Activated naive CD8-positive, alpha-beta T cell treated with anti-CD3 and anti-CD28 coated beads, Interleukin-2, amount 50 U/mL, for 24 hours (primary cell): ENCODE measurements at regions not wholly inside any gene's neighbourhood (a gene's known extent, or its start where the extent isn't known, plus 50 kb on each side); places are given as distances from the start of the nearest gene placed in this dataset.

Experiments used
- ATAC-seq: fragments of 150-1000 bp; cut with Tn5 transposase; one replicate; pipeline ENCODE4 v1.10.0; 2021
- DNase-seq: peaks from one replicate; pipeline ENCODE4 v3.0.0; 2021
- H3K27ac Mint-ChIP-seq: one replicate; pipeline ENCODE4 v1.8.0; 2021; ENCODE audit warnings: mild to moderate bottlenecking, mixed read lengths
- H3K27me3 Mint-ChIP-seq: one replicate; pipeline ENCODE4 v1.8.0; 2021; ENCODE audit warnings: mixed read lengths
- H3K36me3 Mint-ChIP-seq: one replicate; pipeline ENCODE4 v1.8.0; 2021; ENCODE audit warnings: low read depth, mixed read lengths
- H3K4me1 Mint-ChIP-seq: one replicate; pipeline ENCODE4 v1.8.0; 2021; ENCODE audit warnings: mixed read lengths
- H3K4me3 Mint-ChIP-seq: one replicate; pipeline ENCODE4 v1.8.0; 2021; ENCODE audit warnings: mild to moderate bottlenecking, moderate library complexity, mixed read lengths
- H3K9me3 Mint-ChIP-seq: one replicate; pipeline ENCODE4 v1.8.0; 2021; ENCODE audit warnings: mixed read lengths

GRCh38 chr2:128404709-128405466 lies 86.2 kb upstream of the HS6ST1 start:
- Mint-ChIP-seq H3K36me3 (no peaks in the 10 kb centered on the region), H3K27me3 (peaks cover 5% of the 10 kb centered on the region), H3K9me3 (no peaks in the 10 kb centered on the region), H3K4me3 (no peak overlapping the region), H3K4me1 (no peaks in the 10 kb centered on the region), H3K27ac (no peak overlapping the region)
- DNase-seq, result no peak
- no peak for ATAC-seq

- no peaks in the 10 kb centered on the region for H3K9me3 Mint-ChIP-seq
- no peak overlapping the region for H3K27ac Mint-ChIP-seq
- ATAC-seq, result no peak
These were observed 86.8 kb upstream of the HS6ST1 start for GRCh38 chr2:128405467-128405900.

GRCh38 chr2:128405981-128406613 lies 87.4 kb upstream of the HS6ST1 start:
- H3K4me1 Mint-ChIP-seq, result no peaks in the 10 kb centered on the region

More at GRCh38 chr2:128405467-128405900, 86.8 kb upstream of the HS6ST1 start:
- no peak for DNase-seq
- no peaks in the 10 kb centered on the region for H3K36me3 Mint-ChIP-seq
- peaks cover 3% of the 10 kb centered on the region for H3K27me3 Mint-ChIP-seq
- H3K4me3 Mint-ChIP-seq, result no peak overlapping the region
- H3K4me1 Mint-ChIP-seq, result no peaks in the 10 kb centered on the region

GRCh38 chr2:128406736-128407554 lies 88.3 kb upstream of the HS6ST1 start:
- no peak overlapping the region for H3K27ac Mint-ChIP-seq
- no peaks in the 10 kb centered on the region for H3K9me3 Mint-ChIP-seq
- no peaks in the 10 kb centered on the region for H3K27me3 Mint-ChIP-seq
- DNase-seq (no peak), ATAC-seq (no peak)
- no peaks in the 10 kb centered on the region for H3K36me3 Mint-ChIP-seq
- no peaks in the 10 kb centered on the region for H3K4me1 Mint-ChIP-seq
- no peak overlapping the region for H3K4me3 Mint-ChIP-seq

More at GRCh38 chr2:128405981-128406613, 87.4 kb upstream of the HS6ST1 start:
- Mint-ChIP-seq H3K4me3 (no peak overlapping the region), H3K27me3 (peaks cover 2% of the 10 kb centered on the region), H3K9me3 (no peaks in the 10 kb centered on the region), H3K36me3 (no peaks in the 10 kb centered on the region), H3K27ac (no peak overlapping the region)
- no peak for ATAC-seq
- no peak for DNase-seq

- no peaks in the 10 kb centered on the region for H3K36me3 Mint-ChIP-seq
- no peak overlapping the region for H3K4me3 Mint-ChIP-seq
- H3K4me1 Mint-ChIP-seq, result no peaks in the 10 kb centered on the region
- DNase-seq (no peak), ATAC-seq (no peak)
- no peaks in the 10 kb centered on the region for H3K27me3 Mint-ChIP-seq
- H3K9me3 Mint-ChIP-seq, result no peaks in the 10 kb centered on the region
- H3K27ac Mint-ChIP-seq, result no peak overlapping the region
These were observed 90.0 kb upstream of the HS6ST1 start for GRCh38 chr2:128408349-128409305.

GRCh38 chr2:128409326-128410034 lies 90.8 kb upstream of the HS6ST1 start:
- no peak for ATAC-seq
- H3K4me3 Mint-ChIP-seq, result no peak overlapping the region
- no peak for DNase-seq
- no peaks in the 10 kb centered on the region for H3K36me3 Mint-ChIP-seq
- H3K27ac Mint-ChIP-seq, result no peak overlapping the region
- no peaks in the 10 kb centered on the region for H3K9me3 Mint-ChIP-seq
- H3K4me1 Mint-ChIP-seq, result no peaks in the 10 kb centered on the region
- H3K27me3 Mint-ChIP-seq, result no peaks in the 10 kb centered on the region

GRCh38 chr2:128410035-128410757 lies 91.5 kb upstream of the HS6ST1 start:
- ATAC-seq (no peak), DNase-seq (no peak)
- Mint-ChIP-seq H3K27me3 (no peaks in the 10 kb centered on the region), H3K27ac (no peak overlapping the region), H3K36me3 (no peaks in the 10 kb centered on the region), H3K4me3 (no peak overlapping the region), H3K4me1 (no peaks in the 10 kb centered on the region), H3K9me3 (no peaks in the 10 kb centered on the region)

GRCh38 chr2:128410758-128411215 lies 92.1 kb upstream of the HS6ST1 start:
- no peaks in the 10 kb centered on the region for H3K36me3 Mint-ChIP-seq
- DNase-seq (no peak), ATAC-seq (no peak)
- no peak overlapping the region for H3K27ac Mint-ChIP-seq
- H3K4me3 Mint-ChIP-seq, result no peak overlapping the region
- no peaks in the 10 kb centered on the region for H3K27me3 Mint-ChIP-seq
- no peaks in the 10 kb centered on the region for H3K4me1 Mint-ChIP-seq
- no peaks in the 10 kb centered on the region for H3K9me3 Mint-ChIP-seq

GRCh38 chr2:128411431-128411830 lies 92.8 kb upstream of the HS6ST1 start:
- DNase-seq (no peak), ATAC-seq (no peak)
- Mint-ChIP-seq H3K9me3 (no peaks in the 10 kb centered on the region), H3K27me3 (no peaks in the 10 kb centered on the region), H3K4me3 (no peak overlapping the region), H3K4me1 (no peaks in the 10 kb centered on the region), H3K36me3 (no peaks in the 10 kb centered on the region), H3K27ac (no peak overlapping the region)

- Mint-ChIP-seq H3K27ac (no peak overlapping the region), H3K27me3 (no peaks in the 10 kb centered on the region), H3K4me1 (no peaks in the 10 kb centered on the region), H3K4me3 (no peak overlapping the region), H3K9me3 (no peaks in the 10 kb centered on the region), H3K36me3 (no peaks in the 10 kb centered on the region)
- DNase-seq, result no peak
- no peak for ATAC-seq
These were observed 93.7 kb upstream of the HS6ST1 start for GRCh38 chr2:128412181-128412871.

- no peaks in the 10 kb centered on the region for H3K9me3 Mint-ChIP-seq
- no peak overlapping the region for H3K27ac Mint-ChIP-seq
- no peaks in the 10 kb centered on the region for H3K4me1 Mint-ChIP-seq
These were observed 94.5 kb upstream of the HS6ST1 start for GRCh38 chr2:128413014-128413717.

GRCh38 chr2:128413718-128414341 lies 95.2 kb upstream of the HS6ST1 start:
- ATAC-seq, result no peak
- Mint-ChIP-seq H3K4me3 (no peak overlapping the region), H3K27me3 (no peaks in the 10 kb centered on the region), H3K27ac (no peak overlapping the region), H3K36me3 (no peaks in the 10 kb centered on the region), H3K9me3 (no peaks in the 10 kb centered on the region), H3K4me1 (no peaks in the 10 kb centered on the region)
- no peak for DNase-seq

More at GRCh38 chr2:128413014-128413717, 94.5 kb upstream of the HS6ST1 start:
- H3K36me3 Mint-ChIP-seq, result no peaks in the 10 kb centered on the region
- no peak overlapping the region for H3K4me3 Mint-ChIP-seq
- H3K27me3 Mint-ChIP-seq, result no peaks in the 10 kb centered on the region
- ATAC-seq, result no peak
- no peak for DNase-seq
